ENCODE measurements at regions not wholly inside any gene's neighbourhood (a gene's known extent, or its start where the extent isn't known, plus 50 kb on each side); places are given as distances from the start of the nearest gene placed in this dataset.

- no peak for TF ChIP-seq CTCF (IDR thresholded peaks at IDR 0.05; ENCODE audit: insufficient read depth, low read depth, low read length, missing control alignments)
- no peak for DNase-seq (ENCODE audit: low read depth)
- H3K4me3 ChIP-seq (ENCODE audit: low read length) = no peak overlapping the region
Observed at GRCh38 chr7:85328456-85328998, 141.7 kb upstream of the SEMA3D start.

GRCh38 chr7:85324145-85324799 lies 137.4 kb upstream of the SEMA3D start:
- DNase-seq (ENCODE audit: low read depth) = no peak
- no peak overlapping the region for H3K4me3 ChIP-seq (ENCODE audit: low read length)
- TF ChIP-seq CTCF (IDR thresholded peaks at IDR 0.05; ENCODE audit: insufficient read depth, low read depth, low read length, missing control alignments) = no peak

GRCh38 chr7:85322252-85322651 lies 135.4 kb upstream of the SEMA3D start:
- peak; percentile 2 for DNase-seq (ENCODE audit: low read depth)
- no peak for TF ChIP-seq CTCF (IDR thresholded peaks at IDR 0.05; ENCODE audit: insufficient read depth, low read depth, low read length, missing control alignments)
- no peak overlapping the region for H3K4me3 ChIP-seq (ENCODE audit: low read length)

GRCh38 chr7:85320699-85321476 lies 134.0 kb upstream of the SEMA3D start:
- TF ChIP-seq CTCF (IDR thresholded peaks at IDR 0.05; ENCODE audit: insufficient read depth, low read depth, low read length, missing control alignments) = no peak
- DNase-seq (ENCODE audit: low read depth) = no peak
- H3K4me3 ChIP-seq (ENCODE audit: low read length) = no peak overlapping the region

DNA sequence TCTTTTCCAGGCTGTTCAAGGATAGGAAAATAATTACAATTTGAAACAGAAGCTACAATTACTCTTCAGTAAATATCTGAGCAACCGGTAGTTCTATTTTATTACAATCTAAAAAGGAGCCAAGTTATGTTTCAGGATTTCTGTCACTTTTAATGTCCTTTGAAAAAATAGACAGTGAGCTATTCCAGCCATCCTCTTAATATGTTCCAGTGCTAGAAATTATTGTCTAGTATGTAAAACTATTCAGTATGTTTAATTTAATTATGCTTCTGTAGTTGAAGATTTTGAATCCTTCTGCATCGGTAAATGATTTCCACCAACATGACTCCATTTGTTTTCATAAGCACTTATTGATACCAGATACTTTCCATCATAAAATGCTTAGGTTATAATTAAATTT lies 129.6 kb upstream of the SEMA3D start:
- no peak for DNase-seq (ENCODE audit: low read depth)
- no peak overlapping the region for H3K4me3 ChIP-seq (ENCODE audit: low read length)
- no peak for TF ChIP-seq CTCF (IDR thresholded peaks at IDR 0.05; ENCODE audit: insufficient read depth, low read depth, low read length, missing control alignments)

- no peak overlapping the region for H3K4me3 ChIP-seq (ENCODE audit: low read length)
- no peak for DNase-seq (ENCODE audit: low read depth)
- TF ChIP-seq CTCF (IDR thresholded peaks at IDR 0.05; ENCODE audit: insufficient read depth, low read depth, low read length, missing control alignments) = no peak
Observed at GRCh38 chr7:85310301-85310700, 123.4 kb upstream of the SEMA3D start.

All from epithelial cell of esophagus (primary cell).